Neural cell (in vitro differentiated cells): ENCODE measurements at regions not wholly inside any gene's neighbourhood (a gene's known extent, or its start where the extent isn't known, plus 50 kb on each side); places are given as distances from the start of the nearest gene placed in this dataset.

Experiments used
- H2AFZ ChIP-seq: fragments of 200-600, 300-800 bp; sonication (generic), shearing (Covaris generic); 2 replicates; pipeline ENCODE4 v1.6.0; 2014; ENCODE audit warnings: low read depth, mild to moderate bottlenecking, antibody characterized with exemption, low read length, moderate library complexity
- H3F3A ChIP-seq: fragments of 200-600 bp; shearing (Covaris generic); 2 replicates; pipeline ENCODE4 v1.6.1; 2016; ENCODE audit warnings: mild to moderate bottlenecking, moderate library complexity, mixed read lengths, antibody characterized with exemption, low read length; ENCODE audit not compliant: insufficient read depth, poor library complexity, severe bottlenecking
- H3K27ac ChIP-seq: fragments of 200-600, 300-800 bp; sonication (generic), shearing (Covaris generic); 2 replicates; pipeline ENCODE4 v1.5.1; 2014; ENCODE audit warnings: mild to moderate bottlenecking, low read length, moderate library complexity
- H3K27me3 ChIP-seq: fragments of 300-800, 200-600 bp; sonication (generic), shearing (Covaris generic); 2 replicates; pipeline ENCODE4 v1.6.0; 2014; ENCODE audit warnings: mild to moderate bottlenecking, low read depth, low read length, moderate library complexity; ENCODE audit not compliant: insufficient read depth
- H3K36me3 ChIP-seq: fragments of 300-800, 200-600 bp; sonication (generic), shearing (Covaris generic); 2 replicates; pipeline ENCODE4 v1.5.1; 2014; ENCODE audit warnings: mild to moderate bottlenecking, antibody characterized with exemption, low read length, moderate library complexity; ENCODE audit not compliant: insufficient read depth
- H3K4me2 ChIP-seq: fragments of 300-800, 200-600 bp; sonication (generic), shearing (Covaris generic); 2 replicates; pipeline ENCODE4 v1.6.0; 2014; ENCODE audit warnings: mild to moderate bottlenecking, low read length
- H3K4me3 ChIP-seq: fragments of 300-800, 200-600 bp; sonication (generic), shearing (Covaris generic); 2 replicates; pipeline ENCODE4 v1.5.1; 2014; ENCODE audit warnings: mild to moderate bottlenecking, low read length, moderate library complexity
- H3K79me2 ChIP-seq: fragments of 200-600 bp; shearing (Covaris generic); replicated peaks from 2 replicates; pipeline ENCODE4 v1.6.0; 2014; ENCODE audit warnings: mild to moderate bottlenecking, low read length, moderate library complexity; ENCODE audit not compliant: insufficient read depth
- H3K9ac ChIP-seq: fragments of 300-800, 200-600 bp; sonication (generic), shearing (Covaris generic); 2 replicates; pipeline ENCODE4 v1.6.1; 2016; ENCODE audit warnings: mild to moderate bottlenecking, low read length, mixed read lengths
- H3K9me2 ChIP-seq: fragments of 200-600 bp; shearing (Covaris generic); 2 replicates; pipeline ENCODE4 v1.6.1; 2016; ENCODE audit warnings: mild to moderate bottlenecking, low read length, mixed read lengths; ENCODE audit not compliant: insufficient read depth
- H3K9me3 ChIP-seq: fragments of 200-600, 300-800 bp; sonication (generic), shearing (Covaris generic); 2 replicates; pipeline ENCODE4 v1.6.1; 2016; ENCODE audit warnings: mild to moderate bottlenecking, mixed run types, low read length, moderate library complexity, mixed read lengths
- H4K20me1 ChIP-seq: fragments of 200-600 bp; shearing (Covaris generic); 2 replicates; pipeline ENCODE4 v1.6.1; 2016; ENCODE audit warnings: mild to moderate bottlenecking, mixed run types; ENCODE audit not compliant: insufficient read depth
- EP300 ChIP-seq: fragments of 450-650 bp; conservative IDR thresholded peaks from 2 replicates; pipeline ENCODE4 v1.6.1; 2014; ENCODE audit warnings: antibody characterized with exemption, mild to moderate bottlenecking, moderate library complexity; ENCODE audit not compliant: poor library complexity, severe bottlenecking
- EZH2 ChIP-seq: fragments of 200-600, 300-800 bp; shearing (Covaris generic), sonication (generic); IDR thresholded peaks from 2 replicates; pipeline ENCODE4 v1.6.1; 2014; ENCODE audit warnings: antibody characterized with exemption, low read length, borderline replicate concordance, mild to moderate bottlenecking; ENCODE audit not compliant: insufficient read depth, poor library complexity, severe bottlenecking
- MXI1 ChIP-seq: fragments of 450-650 bp; conservative IDR thresholded peaks from 2 replicates; pipeline ENCODE4 v1.6.1; 2014; ENCODE audit warnings: antibody characterized with exemption, mild to moderate bottlenecking; ENCODE audit not compliant: poor library complexity, severe bottlenecking
- POLR2AphosphoS5 ChIP-seq: IDR thresholded peaks from 2 replicates; pipeline ENCODE4 v1.6.1; 2012
- RAD21 ChIP-seq: fragments of 450-650 bp; conservative IDR thresholded peaks from 2 replicates; pipeline ENCODE4 v1.6.1; 2014; ENCODE audit warnings: antibody characterized with exemption, mild to moderate bottlenecking, moderate library complexity
- SMC3 ChIP-seq: fragments of 450-650 bp; conservative IDR thresholded peaks from 2 replicates; pipeline ENCODE4 v1.6.1; 2014; ENCODE audit warnings: antibody characterized with exemption, mild to moderate bottlenecking, moderate library complexity; ENCODE audit not compliant: poor library complexity
- TAF1 ChIP-seq: IDR thresholded peaks from 2 replicates; pipeline ENCODE4 v1.6.1; 2012; ENCODE audit warnings: low read depth
- TF ChIP-seq, protein P1 (sequence below): fragments of 450-650 bp; IDR thresholded peaks from 2 replicates; pipeline ENCODE4 v1.5.1; 2014; ENCODE audit warnings: antibody characterized with exemption, mild to moderate bottlenecking, moderate library complexity; ENCODE audit not compliant: poor library complexity, severe bottlenecking
- TF ChIP-seq, protein P2 (sequence below): IDR thresholded peaks from 2 replicates; pipeline ENCODE4 v1.6.1; 2012; ENCODE audit warnings: borderline replicate concordance

DNA sequence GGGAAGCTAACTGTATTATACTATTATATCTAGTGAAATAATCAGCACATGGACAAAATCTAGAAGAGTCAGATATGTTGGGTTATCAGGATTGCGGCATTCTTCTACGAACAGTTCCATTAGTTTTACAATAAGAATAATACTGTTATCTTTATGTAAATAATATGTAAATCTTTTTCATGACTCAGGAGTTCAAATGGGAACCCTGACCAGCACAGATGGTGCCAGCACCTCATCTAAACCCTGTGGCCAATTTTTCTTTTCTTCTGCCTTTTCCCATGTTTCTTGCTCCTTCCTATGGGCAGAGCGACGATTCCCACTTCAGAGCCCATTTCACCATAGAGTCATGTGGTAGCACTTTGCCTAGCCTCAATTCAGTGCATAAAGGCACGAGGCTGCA is 68.4 kb upstream of the CYP2D6 start:
- Histone ChIP-seq H4K20me1 (peaks cover 27% of the 10 kb centered on the region), H3K79me2 (peaks cover 74% of the 10 kb centered on the region)

DNA sequence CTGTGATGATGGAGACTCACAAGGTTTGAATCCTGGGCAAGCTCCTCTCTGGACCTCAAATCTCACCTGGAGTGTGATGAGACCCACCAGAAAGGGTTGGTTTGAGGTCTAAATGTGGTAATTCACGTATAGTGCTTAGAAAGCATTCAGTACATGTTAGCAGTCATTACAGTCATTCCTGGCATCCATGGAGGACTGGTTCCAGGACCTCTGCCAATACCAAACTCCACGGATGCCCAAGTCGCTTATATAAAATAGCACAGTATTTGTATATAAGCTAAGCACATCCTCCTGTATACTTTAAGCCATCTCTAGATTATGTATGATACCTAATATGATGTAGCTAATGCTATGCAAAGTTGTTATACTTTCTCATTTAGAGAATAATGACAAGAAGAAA is 67.6 kb upstream of the CYP2D6 start:
- Histone ChIP-seq H3K79me2 (peaks cover 73% of the 10 kb centered on the region), H3K9me2 (no peaks in the 10 kb centered on the region), H3K9ac (no peak overlapping the region), H3K27ac (no peak overlapping the region), H3K36me3 (peaks cover 3% of the 10 kb centered on the region), H3K9me3 (no peaks in the 10 kb centered on the region), H3K4me3 (no peak overlapping the region), H4K20me1 (peaks cover 27% of the 10 kb centered on the region), H3F3A (no peaks in the 10 kb centered on the region), H3K4me2 (no peak overlapping the region), H2AFZ (no peak overlapping the region), H3K27me3 (no peaks in the 10 kb centered on the region)
- no peak for TF ChIP-seq RAD21
- TF ChIP-seq SMC3, result no peak
- no peak for TF ChIP-seq TAF1
- TF ChIP-seq, protein P1, sequence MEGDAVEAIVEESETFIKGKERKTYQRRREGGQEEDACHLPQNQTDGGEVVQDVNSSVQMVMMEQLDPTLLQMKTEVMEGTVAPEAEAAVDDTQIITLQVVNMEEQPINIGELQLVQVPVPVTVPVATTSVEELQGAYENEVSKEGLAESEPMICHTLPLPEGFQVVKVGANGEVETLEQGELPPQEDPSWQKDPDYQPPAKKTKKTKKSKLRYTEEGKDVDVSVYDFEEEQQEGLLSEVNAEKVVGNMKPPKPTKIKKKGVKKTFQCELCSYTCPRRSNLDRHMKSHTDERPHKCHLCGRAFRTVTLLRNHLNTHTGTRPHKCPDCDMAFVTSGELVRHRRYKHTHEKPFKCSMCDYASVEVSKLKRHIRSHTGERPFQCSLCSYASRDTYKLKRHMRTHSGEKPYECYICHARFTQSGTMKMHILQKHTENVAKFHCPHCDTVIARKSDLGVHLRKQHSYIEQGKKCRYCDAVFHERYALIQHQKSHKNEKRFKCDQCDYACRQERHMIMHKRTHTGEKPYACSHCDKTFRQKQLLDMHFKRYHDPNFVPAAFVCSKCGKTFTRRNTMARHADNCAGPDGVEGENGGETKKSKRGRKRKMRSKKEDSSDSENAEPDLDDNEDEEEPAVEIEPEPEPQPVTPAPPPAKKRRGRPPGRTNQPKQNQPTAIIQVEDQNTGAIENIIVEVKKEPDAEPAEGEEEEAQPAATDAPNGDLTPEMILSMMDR, result no peak
- TF ChIP-seq MXI1, result no peak
- no peak for TF ChIP-seq POLR2AphosphoS5
- TF ChIP-seq EP300, result no peak
- TF ChIP-seq, protein P2, sequence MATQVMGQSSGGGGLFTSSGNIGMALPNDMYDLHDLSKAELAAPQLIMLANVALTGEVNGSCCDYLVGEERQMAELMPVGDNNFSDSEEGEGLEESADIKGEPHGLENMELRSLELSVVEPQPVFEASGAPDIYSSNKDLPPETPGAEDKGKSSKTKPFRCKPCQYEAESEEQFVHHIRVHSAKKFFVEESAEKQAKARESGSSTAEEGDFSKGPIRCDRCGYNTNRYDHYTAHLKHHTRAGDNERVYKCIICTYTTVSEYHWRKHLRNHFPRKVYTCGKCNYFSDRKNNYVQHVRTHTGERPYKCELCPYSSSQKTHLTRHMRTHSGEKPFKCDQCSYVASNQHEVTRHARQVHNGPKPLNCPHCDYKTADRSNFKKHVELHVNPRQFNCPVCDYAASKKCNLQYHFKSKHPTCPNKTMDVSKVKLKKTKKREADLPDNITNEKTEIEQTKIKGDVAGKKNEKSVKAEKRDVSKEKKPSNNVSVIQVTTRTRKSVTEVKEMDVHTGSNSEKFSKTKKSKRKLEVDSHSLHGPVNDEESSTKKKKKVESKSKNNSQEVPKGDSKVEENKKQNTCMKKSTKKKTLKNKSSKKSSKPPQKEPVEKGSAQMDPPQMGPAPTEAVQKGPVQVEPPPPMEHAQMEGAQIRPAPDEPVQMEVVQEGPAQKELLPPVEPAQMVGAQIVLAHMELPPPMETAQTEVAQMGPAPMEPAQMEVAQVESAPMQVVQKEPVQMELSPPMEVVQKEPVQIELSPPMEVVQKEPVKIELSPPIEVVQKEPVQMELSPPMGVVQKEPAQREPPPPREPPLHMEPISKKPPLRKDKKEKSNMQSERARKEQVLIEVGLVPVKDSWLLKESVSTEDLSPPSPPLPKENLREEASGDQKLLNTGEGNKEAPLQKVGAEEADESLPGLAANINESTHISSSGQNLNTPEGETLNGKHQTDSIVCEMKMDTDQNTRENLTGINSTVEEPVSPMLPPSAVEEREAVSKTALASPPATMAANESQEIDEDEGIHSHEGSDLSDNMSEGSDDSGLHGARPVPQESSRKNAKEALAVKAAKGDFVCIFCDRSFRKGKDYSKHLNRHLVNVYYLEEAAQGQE, result no peak
- no peak for TF ChIP-seq EZH2

More for the DNA sequence above, 68.4 kb upstream of the CYP2D6 start:
- H3K9ac ChIP-seq, result no peak overlapping the region
- no peaks in the 10 kb centered on the region for H3K27me3 ChIP-seq
- H2AFZ ChIP-seq, result no peak overlapping the region
- TF ChIP-seq, protein P1, result no peak
- no peak for TF ChIP-seq TAF1
- TF ChIP-seq MXI1, result no peak
- no peak for TF ChIP-seq EZH2
- no peak for TF ChIP-seq POLR2AphosphoS5
- TF ChIP-seq, protein P2, result no peak
- no peak for TF ChIP-seq SMC3
- TF ChIP-seq EP300, result no peak
- TF ChIP-seq RAD21, result no peak
- no peak overlapping the region for H3K27ac ChIP-seq
- no peak overlapping the region for H3K4me3 ChIP-seq
- H3K4me2 ChIP-seq, result no peak overlapping the region
- no peaks in the 10 kb centered on the region for H3K9me3 ChIP-seq
- H3K36me3 ChIP-seq, result peaks cover 3% of the 10 kb centered on the region
- H3F3A ChIP-seq, result no peaks in the 10 kb centered on the region
- H3K9me2 ChIP-seq, result no peaks in the 10 kb centered on the region
